ENCODE measurements at regions not wholly inside any gene's neighbourhood (a gene's known extent, or its start where the extent isn't known, plus 50 kb on each side); places are given as distances from the start of the nearest gene placed in this dataset.

DNA sequence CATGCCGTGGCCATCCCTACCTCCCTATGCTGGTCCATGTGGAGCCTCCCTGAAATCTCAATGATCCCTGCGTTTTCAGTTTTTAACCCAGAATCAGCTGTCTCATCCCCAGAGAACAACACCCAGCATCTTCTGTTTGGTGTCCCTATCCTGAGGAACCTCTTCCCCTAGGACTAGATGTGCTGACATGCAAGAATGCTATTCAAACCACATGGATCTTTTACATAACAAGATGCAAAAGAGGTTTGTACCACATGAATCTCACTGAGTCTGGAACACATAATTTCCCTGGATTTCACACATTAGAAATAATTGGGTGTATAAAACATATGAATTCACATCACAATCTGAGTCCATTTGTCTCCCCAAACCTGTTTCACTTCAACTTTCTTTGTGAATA is 174.6 kb upstream of the NECTIN3 start:
- H3K9me3 Mint-ChIP-seq = peaks cover 0 to 9% of the 10 kb centered on the region in 2 experiments; a peak in 3 of 5 replicates
- H3K23me2 ChIP-seq (ENCODE audit: insufficient read length, low read depth, low read length, poor library complexity, severe bottlenecking) = no peaks in the 10 kb centered on the region
- H4K8ac ChIP-seq (replicated peaks; ENCODE audit: insufficient read length, low read depth, low read length) = no peak overlapping the region

More for the DNA sequence above, 174.6 kb upstream of the NECTIN3 start:
- H3K36me3 Mint-ChIP-seq (ENCODE audit: insufficient read depth in 1 of 3, low read depth in 3 of 3) = peaks cover 8 to 28% (median 14%) of the 10 kb centered on the region in 3 experiments
- Histone ChIP-seq H3K27ac (ENCODE audit: insufficient read length, low read depth, low read length) (no peak overlapping the region), H4K91ac (ENCODE audit: insufficient read length, low read depth, low read length) (no peak overlapping the region), H3K9ac (ENCODE audit: extremely low read depth, insufficient read length, low read length) (no peak overlapping the region), H2BK5ac (ENCODE audit: insufficient read length, low read length) (no peak overlapping the region), H2BK20ac (ENCODE audit: low read depth, low read length, poor library complexity, severe bottlenecking) (no peak overlapping the region), H3K9me3 (ENCODE audit: control insufficient read depth, low read depth, low read length) (no peaks in the 10 kb centered on the region), H3K27me3 (ENCODE audit: insufficient read depth, low read length) (no peaks in the 10 kb centered on the region), H2AFZ (ENCODE audit: low read length) (no peak overlapping the region), H3K4me1 (ENCODE audit: insufficient read depth, low read length) (peaks cover 3% of the 10 kb centered on the region; the same call in 1 of the 2 replicates), H3K18ac (ENCODE audit: insufficient read length, low read depth, low read length) (no peak overlapping the region), H4K20me1 (ENCODE audit: control insufficient read depth, insufficient read depth, insufficient read length) (no peaks in the 10 kb centered on the region), H3K4ac (ENCODE audit: low read depth, low read length) (no peak overlapping the region), H3K56ac (ENCODE audit: insufficient read length, low read depth, low read length) (no peak overlapping the region), H3K4me2 (ENCODE audit: insufficient read depth, insufficient read length, low read length) (no peak overlapping the region), H3K79me2 (ENCODE audit: insufficient read depth, low read length) (no peaks in the 10 kb centered on the region), H3K14ac (ENCODE audit: insufficient read depth, low read length) (no peak overlapping the region), H3T11ph (ENCODE audit: low read length) (no peak overlapping the region), H4K5ac (ENCODE audit: insufficient read length, low read depth, low read length) (no peak overlapping the region), H2BK120ac (ENCODE audit: low read depth, low read length, poor library complexity, severe bottlenecking) (no peak overlapping the region), H2BK12ac (ENCODE audit: insufficient read length, low read depth, low read length) (no peak overlapping the region), H2AK5ac (ENCODE audit: insufficient read length, low read length) (no peak overlapping the region), H2BK15ac (ENCODE audit: low read depth, low read length) (no peak overlapping the region), H3K79me1 (ENCODE audit: insufficient read depth, low read depth, low read length, poor library complexity, severe bottlenecking) (no peaks in the 10 kb centered on the region), H3K23ac (ENCODE audit: insufficient read length, low read depth, low read length) (no peak overlapping the region)
- TF ChIP-seq, protein P1, sequence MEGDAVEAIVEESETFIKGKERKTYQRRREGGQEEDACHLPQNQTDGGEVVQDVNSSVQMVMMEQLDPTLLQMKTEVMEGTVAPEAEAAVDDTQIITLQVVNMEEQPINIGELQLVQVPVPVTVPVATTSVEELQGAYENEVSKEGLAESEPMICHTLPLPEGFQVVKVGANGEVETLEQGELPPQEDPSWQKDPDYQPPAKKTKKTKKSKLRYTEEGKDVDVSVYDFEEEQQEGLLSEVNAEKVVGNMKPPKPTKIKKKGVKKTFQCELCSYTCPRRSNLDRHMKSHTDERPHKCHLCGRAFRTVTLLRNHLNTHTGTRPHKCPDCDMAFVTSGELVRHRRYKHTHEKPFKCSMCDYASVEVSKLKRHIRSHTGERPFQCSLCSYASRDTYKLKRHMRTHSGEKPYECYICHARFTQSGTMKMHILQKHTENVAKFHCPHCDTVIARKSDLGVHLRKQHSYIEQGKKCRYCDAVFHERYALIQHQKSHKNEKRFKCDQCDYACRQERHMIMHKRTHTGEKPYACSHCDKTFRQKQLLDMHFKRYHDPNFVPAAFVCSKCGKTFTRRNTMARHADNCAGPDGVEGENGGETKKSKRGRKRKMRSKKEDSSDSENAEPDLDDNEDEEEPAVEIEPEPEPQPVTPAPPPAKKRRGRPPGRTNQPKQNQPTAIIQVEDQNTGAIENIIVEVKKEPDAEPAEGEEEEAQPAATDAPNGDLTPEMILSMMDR (conservative IDR thresholded peaks at IDR 0.05) = no peak
- peaks cover 2 to 3% of the 10 kb centered on the region in 2 experiments; a peak in 2 of 4 replicates for H3K4me1 Mint-ChIP-seq
- H3K27ac Mint-ChIP-seq = no peak overlapping the region
- H3K27me3 Mint-ChIP-seq (ENCODE audit: low read depth) = no peaks in the 10 kb centered on the region
- no peak overlapping the region for H3K4me3 Mint-ChIP-seq
- WGBS (ENCODE audit: extremely low coverage, insufficient read length, low lambda C conversion rate) = no CpG with 5 or more reads among the region's 2 CpGs
- no peak for DNase-seq

Measured in H9 (cell line).